ENCODE measurements at regions not wholly inside any gene's neighbourhood (a gene's known extent, or its start where the extent isn't known, plus 50 kb on each side); places are given as distances from the start of the nearest gene placed in this dataset.
"Not testable (repeated sequence)": the region's sequence is repeated elsewhere in the genome, so short reads cannot be mapped to it uniquely, and the experiment has no call there.

DNA sequence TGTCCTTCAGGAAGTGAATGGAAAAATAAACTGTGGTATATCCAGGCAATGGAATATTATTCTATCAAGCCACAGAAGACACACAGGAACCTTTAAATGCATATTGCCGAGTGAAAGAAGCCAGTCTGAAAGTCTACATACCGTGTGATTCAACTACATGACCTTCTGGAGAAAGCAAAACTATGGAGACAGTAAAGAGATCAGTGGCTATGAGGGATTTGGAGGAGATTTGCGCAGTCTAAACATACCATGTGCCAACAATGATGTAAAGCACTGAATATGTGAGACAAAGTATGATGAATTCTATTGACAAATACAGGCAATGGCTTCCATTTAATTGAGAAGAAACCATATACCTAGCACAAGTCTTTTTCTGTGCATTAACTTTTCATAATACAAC is 518.3 kb upstream of the ZNF337 start:
- no peak for DNase-seq

GRCh38 chr20:26209171-26209941 is 512.7 kb upstream of the ZNF337 start:
- no peak for DNase-seq

DNA sequence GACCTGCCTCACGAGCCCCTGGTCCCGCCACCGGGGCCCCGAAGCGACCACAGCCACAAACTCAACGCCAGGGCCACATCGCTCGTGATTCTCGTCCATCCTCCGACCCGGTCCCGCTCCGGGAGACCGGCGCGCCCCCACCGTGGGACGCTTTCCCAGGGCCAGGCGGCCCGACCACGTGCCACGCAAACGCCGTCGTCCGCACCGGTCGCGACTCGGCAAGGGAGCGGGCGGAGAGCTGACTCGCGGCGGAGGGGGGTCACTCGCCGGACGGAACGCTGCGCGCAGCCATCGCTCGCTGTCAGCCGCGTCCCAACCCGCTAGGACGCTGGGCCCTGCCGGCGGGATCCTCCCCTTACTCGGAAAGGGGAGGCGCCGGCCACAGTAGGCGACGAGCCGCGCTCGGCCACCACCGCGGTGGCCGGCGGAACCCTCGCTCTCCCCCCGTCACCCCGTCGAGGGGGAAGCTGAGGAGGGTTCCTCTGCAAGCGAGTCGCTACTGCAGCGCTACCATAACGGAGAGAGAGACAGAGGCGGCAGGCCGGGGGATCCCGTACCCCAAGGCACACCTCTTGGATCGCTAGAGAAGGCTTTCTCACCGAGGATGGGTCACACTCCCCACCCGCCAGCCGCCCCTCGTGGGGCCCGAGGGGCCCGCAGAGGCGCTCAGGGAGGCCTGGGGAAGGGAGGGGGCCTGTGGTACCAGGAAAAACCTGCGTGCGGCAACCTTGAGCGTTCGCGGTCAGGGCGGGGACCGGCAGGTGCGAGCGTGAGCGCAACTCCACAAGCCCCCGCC is 511.8 kb upstream of the ZNF337 start:
- no peak for DNase-seq

- not testable (repeated sequence) for DNase-seq
Measured at GRCh38 chr20:26207967-26208295, 511.3 kb upstream of the ZNF337 start.

DNA sequence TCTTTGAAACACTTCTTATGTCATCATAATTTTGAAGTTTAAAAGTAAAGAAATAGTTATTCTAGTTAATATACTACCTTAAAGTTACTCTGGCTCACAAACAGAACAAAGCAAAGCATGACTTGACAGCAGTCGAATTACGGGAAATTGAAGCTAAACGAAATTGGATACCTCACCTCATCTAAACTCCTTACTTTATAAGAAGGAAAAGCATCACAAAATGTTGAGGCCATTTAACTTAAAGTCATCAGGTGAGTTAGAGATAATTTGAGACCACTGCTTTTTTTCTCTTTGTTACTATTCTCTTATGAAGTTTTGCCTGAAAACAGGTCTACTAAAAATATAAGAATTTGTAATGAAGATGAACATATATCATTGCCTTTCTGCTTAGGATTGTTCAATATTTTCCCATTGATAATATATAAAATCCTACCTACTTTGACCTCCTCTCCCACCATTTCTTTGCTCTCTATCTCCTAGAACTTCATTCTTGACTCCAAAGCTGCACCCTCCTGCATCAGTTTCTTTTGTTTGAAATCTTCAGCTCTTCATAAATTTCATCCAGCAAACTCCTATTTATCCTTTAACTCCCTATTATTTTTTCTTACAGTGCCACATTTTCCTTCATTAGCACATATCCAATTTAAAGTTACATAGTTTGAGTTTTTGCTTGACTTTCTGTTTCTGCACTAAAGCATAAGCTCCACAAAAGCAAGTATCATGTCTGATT is 510.7 kb upstream of the ZNF337 start:
- no peak for DNase-seq

- DNase-seq, result no peak
Measured at GRCh38 chr20:26205350-26205749, 508.7 kb upstream of the ZNF337 start.

- DNase-seq, result not testable (repeated sequence)
Measured at GRCh38 chr20:26201026-26201425, 504.4 kb upstream of the ZNF337 start.

DNA sequence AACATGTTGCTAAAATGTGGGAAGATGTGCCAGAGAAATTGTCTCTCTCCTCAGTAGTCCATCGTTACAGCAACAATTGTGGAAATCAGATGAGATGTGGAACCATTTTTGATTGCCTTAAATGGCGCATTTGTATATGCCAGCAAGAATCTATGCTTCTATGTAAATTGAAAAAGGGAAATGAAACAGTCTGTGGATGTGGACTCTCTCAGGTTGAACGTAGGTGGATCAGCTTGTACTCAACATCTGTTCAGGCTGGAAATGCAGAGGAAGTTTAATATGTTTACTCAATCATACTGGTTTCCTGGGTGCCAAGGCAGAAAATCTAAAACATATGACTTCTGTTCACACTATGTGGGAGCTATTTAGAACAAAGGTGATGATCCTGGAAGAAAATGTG is 490.7 kb upstream of the ZNF337 start:
- DNase-seq, result not testable (repeated sequence)

- DNase-seq, result not testable (repeated sequence)
Measured at GRCh38 chr20:26183720-26184119, 487.1 kb upstream of the ZNF337 start.

- DNase-seq, result not testable (repeated sequence)
Measured at GRCh38 chr20:26181364-26181763, 484.7 kb upstream of the ZNF337 start.

GRCh38 chr20:26171875-26172274 is 475.2 kb upstream of the ZNF337 start:
- not testable (repeated sequence) for DNase-seq

DNA sequence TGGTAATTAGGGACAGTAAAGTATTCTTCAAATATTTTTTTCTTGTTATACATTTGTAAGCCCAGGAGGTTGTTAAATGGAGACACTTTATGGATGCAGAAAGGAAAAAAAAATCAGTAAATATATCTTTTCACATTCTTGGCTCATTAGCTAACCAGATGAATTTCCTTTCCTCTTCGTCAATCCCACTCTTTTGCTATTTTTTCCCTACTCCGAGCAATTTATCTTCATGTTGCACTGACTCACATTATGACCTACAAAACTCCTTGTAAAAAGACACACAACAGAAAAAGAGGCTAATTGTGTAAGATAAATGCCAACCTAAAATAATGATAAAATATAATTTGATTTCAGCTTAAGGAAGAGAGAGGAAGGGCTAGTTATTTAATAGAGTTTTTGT is 472.9 kb upstream of the ZNF337 start:
- DNase-seq, result no peak

GRCh38 chr20:26167499-26167898 is 470.8 kb upstream of the ZNF337 start:
- no peak for DNase-seq

DNA sequence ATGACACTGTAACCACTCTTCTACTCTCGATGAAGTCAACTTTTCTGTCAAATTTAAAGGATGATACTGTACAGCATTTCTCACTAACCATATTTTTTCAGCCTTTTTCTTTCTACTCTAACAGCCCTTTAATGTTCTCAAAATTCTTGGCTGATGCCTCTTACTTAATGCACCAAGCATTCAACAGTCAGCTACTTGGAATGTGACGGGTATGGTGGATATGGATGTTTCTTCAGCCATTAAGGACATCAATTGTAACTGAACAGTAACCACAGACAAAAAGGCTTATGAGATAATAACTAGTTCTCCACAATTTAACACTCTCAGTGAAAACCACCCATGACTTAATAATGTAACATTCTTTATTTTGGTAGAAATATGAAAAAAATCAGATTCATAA is 467.2 kb upstream of the ZNF337 start:
- no peak for DNase-seq

DNA sequence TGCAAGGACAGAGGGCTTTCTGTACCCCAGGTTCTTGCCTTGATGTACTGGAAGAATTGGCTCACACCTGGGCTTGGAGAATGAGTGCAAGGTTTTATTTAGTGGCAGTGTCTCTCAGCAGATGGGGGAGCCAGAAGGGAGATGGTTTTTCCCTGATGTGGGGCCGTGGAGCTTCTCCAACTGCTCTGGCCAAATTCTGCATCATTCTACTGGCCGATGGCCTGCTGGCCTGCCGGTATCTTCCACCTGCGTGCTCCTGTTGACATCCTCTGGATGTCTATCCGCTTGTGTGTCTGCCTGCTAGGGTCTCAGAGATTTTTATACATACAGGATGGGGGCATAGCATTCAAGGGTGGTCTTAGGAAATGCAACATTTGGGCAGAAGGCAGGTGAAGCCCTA is 466.5 kb upstream of the ZNF337 start:
- DNase-seq, result not testable (repeated sequence)

- DNase-seq, result not testable (repeated sequence)
Measured at GRCh38 chr20:26161741-26162140, 465.1 kb upstream of the ZNF337 start.

GRCh38 chr20:26160916-26161315 is 464.3 kb upstream of the ZNF337 start:
- DNase-seq, result not testable (repeated sequence)

DNA sequence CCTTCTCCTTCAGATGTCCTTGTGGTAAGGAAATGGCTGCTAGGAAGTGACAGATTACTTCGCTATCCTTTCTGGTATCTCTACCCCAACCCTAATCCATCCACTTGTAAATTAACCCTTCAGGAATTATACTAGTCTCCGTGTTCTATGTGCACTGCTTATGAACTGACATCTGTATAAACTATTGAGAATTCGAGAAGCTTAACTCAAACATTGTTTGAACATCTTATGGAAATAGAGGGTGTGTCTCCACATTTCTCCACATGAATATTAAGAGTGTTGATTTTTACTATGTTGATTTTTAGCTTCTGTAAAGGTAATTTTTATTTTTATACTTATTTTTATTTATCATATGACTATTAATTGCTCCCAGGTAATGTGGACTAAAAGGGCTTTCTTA is 457.6 kb upstream of the ZNF337 start:
- DNase-seq, result no peak

DNA sequence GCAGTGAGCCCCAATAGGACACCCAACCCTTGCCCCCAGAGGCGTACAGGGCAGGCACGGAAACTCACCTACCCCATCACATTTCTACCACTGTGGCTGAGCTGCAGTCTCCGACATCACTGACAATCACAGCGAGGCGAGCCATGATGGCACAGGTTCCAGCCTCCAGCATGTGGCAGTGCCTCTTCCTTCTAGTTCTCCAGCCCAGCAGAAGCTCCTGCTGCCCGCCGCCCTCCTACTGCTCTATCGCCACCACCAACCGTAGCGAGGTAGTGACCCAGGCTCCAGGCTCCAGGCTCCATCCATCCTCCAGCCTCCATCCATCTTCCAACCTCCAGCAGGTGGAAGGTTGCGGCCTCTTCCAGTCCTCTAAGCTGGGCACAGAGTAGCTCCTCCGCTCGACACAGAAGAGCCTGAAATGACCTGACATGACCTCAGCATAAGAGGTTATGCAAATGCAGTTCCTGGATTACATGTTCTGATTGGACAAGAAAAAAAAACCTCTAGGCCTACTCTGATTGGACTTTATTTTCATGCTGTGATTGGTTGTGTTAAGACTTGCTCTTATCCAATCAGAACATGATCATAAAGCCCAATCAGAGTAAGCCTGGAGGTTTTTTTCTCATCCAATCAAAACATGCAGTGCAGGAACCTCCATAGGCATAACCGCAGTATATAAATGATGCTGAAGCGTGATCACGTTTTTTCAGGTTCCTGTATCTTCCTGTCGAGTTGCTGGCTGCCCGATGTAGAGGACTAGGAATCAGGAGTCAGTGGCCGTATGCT is 438.9 kb upstream of the ZNF337 start:
- no peak for DNase-seq

- DNase-seq, result no peak
Measured at GRCh38 chr20:26134606-26135005, 438.0 kb upstream of the ZNF337 start.

- DNase-seq, result not testable (repeated sequence)
Measured at GRCh38 chr20:26133794-26134193, 437.1 kb upstream of the ZNF337 start.

DNA sequence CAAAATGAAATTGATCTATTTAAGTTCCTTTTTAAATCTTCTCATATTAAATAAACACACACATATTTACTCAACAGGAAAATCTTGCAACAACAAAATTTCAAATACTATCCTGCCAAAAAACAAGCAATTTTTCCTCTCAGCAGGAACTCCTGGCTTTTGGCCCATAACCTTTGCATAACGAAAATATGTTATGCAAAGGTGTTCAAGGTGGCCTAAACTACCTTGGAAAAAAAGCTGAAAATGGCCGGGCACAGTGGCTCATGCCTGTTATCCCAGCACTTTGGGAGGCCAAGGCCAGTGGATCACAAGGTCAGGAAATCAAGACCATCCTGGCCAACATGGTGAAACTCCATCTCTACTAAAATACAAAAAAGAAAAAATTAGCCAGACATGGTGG is 424.3 kb upstream of the ZNF337 start:
- not testable (repeated sequence) for DNase-seq

GRCh38 chr20:26094498-26094897 is 397.8 kb upstream of the ZNF337 start:
- not testable (repeated sequence) for DNase-seq

Measured in AML-193 (cell line).